ENCODE measurements at regions not wholly inside any gene's neighbourhood (a gene's known extent, or its start where the extent isn't known, plus 50 kb on each side); places are given as distances from the start of the nearest gene placed in this dataset.

DNA sequence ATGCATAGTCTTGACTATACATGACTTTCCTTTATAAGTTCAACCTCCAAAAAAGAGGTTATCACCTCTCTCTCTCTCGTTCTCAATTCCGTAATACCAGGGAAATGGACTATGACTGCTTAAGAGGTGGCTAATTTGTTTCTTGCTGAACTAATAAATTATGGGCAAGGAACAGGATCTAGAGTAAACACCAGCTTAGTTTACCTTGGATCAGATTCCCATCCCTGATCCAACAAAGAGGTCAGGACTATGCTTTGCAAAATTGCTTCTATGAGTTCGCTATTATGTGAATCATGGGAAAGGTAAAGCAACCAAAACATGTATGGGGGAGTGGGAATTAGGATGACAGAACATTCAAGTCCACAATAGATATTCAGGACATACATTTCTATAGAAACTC is 630.7 kb downstream of the HACE1 start:
- no peak for TF ChIP-seq JUND (IDR thresholded peaks at IDR 0.05; ENCODE audit: borderline replicate concordance, low read depth, low read length)
- no peak for TF ChIP-seq JUND (tag; IDR thresholded peaks at IDR 0.05; ENCODE audit: borderline replicate concordance, low read depth, low read length)
- TF ChIP-seq, protein P1, sequence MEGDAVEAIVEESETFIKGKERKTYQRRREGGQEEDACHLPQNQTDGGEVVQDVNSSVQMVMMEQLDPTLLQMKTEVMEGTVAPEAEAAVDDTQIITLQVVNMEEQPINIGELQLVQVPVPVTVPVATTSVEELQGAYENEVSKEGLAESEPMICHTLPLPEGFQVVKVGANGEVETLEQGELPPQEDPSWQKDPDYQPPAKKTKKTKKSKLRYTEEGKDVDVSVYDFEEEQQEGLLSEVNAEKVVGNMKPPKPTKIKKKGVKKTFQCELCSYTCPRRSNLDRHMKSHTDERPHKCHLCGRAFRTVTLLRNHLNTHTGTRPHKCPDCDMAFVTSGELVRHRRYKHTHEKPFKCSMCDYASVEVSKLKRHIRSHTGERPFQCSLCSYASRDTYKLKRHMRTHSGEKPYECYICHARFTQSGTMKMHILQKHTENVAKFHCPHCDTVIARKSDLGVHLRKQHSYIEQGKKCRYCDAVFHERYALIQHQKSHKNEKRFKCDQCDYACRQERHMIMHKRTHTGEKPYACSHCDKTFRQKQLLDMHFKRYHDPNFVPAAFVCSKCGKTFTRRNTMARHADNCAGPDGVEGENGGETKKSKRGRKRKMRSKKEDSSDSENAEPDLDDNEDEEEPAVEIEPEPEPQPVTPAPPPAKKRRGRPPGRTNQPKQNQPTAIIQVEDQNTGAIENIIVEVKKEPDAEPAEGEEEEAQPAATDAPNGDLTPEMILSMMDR (IDR thresholded peaks at IDR 0.05 in 2 of 3, conservative IDR thresholded peaks at IDR 0.05 in 1 of 3; ENCODE audit: insufficient read depth in 2 of 3, low read depth in 1 of 3, low read length in 3 of 3), result no peak
- TF ChIP-seq, protein P2, sequence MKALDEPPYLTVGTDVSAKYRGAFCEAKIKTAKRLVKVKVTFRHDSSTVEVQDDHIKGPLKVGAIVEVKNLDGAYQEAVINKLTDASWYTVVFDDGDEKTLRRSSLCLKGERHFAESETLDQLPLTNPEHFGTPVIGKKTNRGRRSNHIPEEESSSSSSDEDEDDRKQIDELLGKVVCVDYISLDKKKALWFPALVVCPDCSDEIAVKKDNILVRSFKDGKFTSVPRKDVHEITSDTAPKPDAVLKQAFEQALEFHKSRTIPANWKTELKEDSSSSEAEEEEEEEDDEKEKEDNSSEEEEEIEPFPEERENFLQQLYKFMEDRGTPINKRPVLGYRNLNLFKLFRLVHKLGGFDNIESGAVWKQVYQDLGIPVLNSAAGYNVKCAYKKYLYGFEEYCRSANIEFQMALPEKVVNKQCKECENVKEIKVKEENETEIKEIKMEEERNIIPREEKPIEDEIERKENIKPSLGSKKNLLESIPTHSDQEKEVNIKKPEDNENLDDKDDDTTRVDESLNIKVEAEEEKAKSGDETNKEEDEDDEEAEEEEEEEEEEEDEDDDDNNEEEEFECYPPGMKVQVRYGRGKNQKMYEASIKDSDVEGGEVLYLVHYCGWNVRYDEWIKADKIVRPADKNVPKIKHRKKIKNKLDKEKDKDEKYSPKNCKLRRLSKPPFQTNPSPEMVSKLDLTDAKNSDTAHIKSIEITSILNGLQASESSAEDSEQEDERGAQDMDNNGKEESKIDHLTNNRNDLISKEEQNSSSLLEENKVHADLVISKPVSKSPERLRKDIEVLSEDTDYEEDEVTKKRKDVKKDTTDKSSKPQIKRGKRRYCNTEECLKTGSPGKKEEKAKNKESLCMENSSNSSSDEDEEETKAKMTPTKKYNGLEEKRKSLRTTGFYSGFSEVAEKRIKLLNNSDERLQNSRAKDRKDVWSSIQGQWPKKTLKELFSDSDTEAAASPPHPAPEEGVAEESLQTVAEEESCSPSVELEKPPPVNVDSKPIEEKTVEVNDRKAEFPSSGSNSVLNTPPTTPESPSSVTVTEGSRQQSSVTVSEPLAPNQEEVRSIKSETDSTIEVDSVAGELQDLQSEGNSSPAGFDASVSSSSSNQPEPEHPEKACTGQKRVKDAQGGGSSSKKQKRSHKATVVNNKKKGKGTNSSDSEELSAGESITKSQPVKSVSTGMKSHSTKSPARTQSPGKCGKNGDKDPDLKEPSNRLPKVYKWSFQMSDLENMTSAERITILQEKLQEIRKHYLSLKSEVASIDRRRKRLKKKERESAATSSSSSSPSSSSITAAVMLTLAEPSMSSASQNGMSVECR (CRISPR knock-in tag; IDR thresholded peaks at IDR 0.05), result no peak
- TF ChIP-seq ELF2 (CRISPR knock-in tag; IDR thresholded peaks at IDR 0.05), result no peak
- TF ChIP-seq PTTG1 (tag; IDR thresholded peaks at IDR 0.05; ENCODE audit: low read depth), result no peak
- TF ChIP-seq HDAC6 (IDR thresholded peaks at IDR 0.05; ENCODE audit: low read depth, low read length), result no peak
